Spleen (tissue), 7 donors: ENCODE measurements at regions not wholly inside any gene's neighbourhood (a gene's known extent, or its start where the extent isn't known, plus 50 kb on each side); places are given as distances from the start of the nearest gene placed in this dataset.

Experiments
- POLR2A ChIP-seq, 3 donors: fragments of 450-650 bp; IDR thresholded peaks; one replicate each; pipeline ENCODE4 v1.5.1; 2017; ENCODE audit warnings: antibody characterized with exemption in 3 of 3, mild to moderate bottlenecking in 1 of 3
- TF ChIP-seq, protein P1 (sequence below), 11 experiments: fragments of 200-600 bp in 7 of 11; fragments of 450-650 bp in 4 of 11; sonication (generic) in 4 of 11; IDR thresholded peaks in 8 of 11; conservative IDR thresholded peaks in 3 of 11; 1 replicate in 7 of 11; 2 replicates in 4 of 11; pipeline versions ENCODE4 v1.4.0 to v1.8.0; 2016 to 2021; ENCODE audit warnings: antibody characterized with exemption in 11 of 11, inconsistent platforms in 4 of 11, mild to moderate bottlenecking in 1 of 11
- donor health status: DM: no; HTN: no; CAD: no; lungs with moderate emphysema.
- donor health status: DM: no; HTN: no; CAD: no.
- donor health status: DM: no; HTN: no; CAD: no.

DNA sequence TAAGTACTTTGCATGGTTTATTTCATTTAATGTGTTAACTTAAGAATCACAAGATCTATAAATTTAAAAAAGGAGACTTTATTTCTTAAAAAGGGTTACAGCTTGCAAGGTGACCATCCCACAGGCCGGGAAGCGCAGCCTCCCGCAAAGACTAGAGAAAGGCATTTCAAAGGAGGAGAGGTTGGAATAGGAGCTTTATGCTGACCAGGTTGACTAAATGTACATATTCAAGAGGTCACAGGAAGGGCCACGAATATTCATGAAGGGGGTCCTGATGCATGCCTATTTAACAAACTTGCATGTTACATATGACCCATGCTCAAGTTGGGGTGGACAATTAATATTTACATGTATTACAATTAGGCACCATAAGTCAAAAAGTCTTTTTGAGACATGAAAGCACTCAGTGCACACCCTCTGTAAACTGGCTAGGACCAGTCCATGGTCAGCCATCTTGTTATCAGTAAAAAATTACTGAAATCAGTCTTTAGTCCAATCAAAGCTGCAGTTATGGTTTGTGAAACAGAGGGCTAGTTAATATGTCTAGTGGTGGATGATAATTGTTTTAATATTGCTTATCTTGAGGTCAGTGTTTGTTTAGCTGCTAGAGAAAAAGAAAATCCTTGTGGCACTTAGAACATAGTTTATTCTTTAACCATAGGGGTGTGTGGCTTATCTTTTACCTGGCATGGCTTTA lies 169.3 kb downstream of the KCNE4 start:
- TF ChIP-seq, protein P1, sequence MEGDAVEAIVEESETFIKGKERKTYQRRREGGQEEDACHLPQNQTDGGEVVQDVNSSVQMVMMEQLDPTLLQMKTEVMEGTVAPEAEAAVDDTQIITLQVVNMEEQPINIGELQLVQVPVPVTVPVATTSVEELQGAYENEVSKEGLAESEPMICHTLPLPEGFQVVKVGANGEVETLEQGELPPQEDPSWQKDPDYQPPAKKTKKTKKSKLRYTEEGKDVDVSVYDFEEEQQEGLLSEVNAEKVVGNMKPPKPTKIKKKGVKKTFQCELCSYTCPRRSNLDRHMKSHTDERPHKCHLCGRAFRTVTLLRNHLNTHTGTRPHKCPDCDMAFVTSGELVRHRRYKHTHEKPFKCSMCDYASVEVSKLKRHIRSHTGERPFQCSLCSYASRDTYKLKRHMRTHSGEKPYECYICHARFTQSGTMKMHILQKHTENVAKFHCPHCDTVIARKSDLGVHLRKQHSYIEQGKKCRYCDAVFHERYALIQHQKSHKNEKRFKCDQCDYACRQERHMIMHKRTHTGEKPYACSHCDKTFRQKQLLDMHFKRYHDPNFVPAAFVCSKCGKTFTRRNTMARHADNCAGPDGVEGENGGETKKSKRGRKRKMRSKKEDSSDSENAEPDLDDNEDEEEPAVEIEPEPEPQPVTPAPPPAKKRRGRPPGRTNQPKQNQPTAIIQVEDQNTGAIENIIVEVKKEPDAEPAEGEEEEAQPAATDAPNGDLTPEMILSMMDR (IDR thresholded peaks at IDR 0.05 in 8 of 11, conservative IDR thresholded peaks at IDR 0.05 in 3 of 11), result no peak
- TF ChIP-seq POLR2A (IDR thresholded peaks at IDR 0.05), result no peak
